ENCODE measurements at regions not wholly inside any gene's neighbourhood (a gene's known extent, or its start where the extent isn't known, plus 50 kb on each side); places are given as distances from the start of the nearest gene placed in this dataset.

DNA sequence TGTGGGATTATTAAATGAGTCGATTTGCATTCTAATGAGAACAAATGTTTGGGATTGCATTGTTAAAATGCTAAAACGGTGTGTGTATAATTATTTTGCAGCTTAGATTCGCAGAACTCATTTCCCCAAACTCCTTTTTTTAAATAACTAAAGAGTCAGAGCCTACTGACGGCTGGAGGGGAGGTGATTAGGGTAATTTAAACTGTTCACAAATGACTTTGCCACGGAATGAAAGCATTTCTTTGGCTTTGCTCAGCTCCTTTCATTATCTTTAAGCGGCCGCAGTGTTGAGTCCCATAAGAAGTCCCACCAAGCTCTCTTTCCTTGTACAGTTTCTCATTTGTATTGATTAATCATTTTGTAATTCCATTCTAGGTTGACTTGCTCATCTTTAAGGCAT lies 1632.8 kb downstream of the MAT2B start:
- no peak for TF ChIP-seq CTCF (IDR thresholded peaks at IDR 0.05; ENCODE audit: insufficient read depth, low read length, poor library complexity, severe bottlenecking)
- no peak for DNase-seq (ENCODE audit: extremely low read depth, insufficient read length)
- H3K27me3 ChIP-seq (replicated peaks; ENCODE audit: control insufficient read depth, insufficient read depth, low read length), result no peaks in the 10 kb centered on the region
- no peaks in the 10 kb centered on the region for H3K36me3 ChIP-seq (ENCODE audit: control insufficient read depth, insufficient read depth, low read length)
- H3K4me3 ChIP-seq (replicated peaks; ENCODE audit: low read depth, low read length), result no peak overlapping the region

DNA sequence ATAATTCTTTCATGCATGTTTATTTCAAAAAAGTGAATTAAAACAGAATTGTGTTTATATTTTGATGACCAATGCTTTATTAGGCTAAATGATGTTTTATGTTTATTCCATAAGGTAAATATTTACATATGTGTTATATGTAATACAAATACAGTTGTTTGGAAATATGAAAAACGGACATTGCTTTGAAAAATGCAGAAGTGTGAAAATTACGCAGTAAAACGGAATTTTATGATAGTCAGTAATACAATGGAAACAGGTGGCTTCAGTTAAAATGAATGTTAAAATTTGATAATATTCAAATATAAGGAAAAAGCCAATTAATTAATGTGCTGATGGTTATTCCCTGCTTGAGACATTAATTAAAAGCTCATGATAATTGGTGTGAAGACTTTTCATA lies 1633.8 kb downstream of the MAT2B start:
- Histone ChIP-seq H3K4me3 (replicated peaks; ENCODE audit: low read depth, low read length) (no peak overlapping the region), H3K36me3 (ENCODE audit: control insufficient read depth, insufficient read depth, low read length) (no peaks in the 10 kb centered on the region), H3K27me3 (replicated peaks; ENCODE audit: control insufficient read depth, insufficient read depth, low read length) (no peaks in the 10 kb centered on the region)
- DNase-seq (ENCODE audit: extremely low read depth, insufficient read length), result no peak
- TF ChIP-seq CTCF (IDR thresholded peaks at IDR 0.05; ENCODE audit: insufficient read depth, low read length, poor library complexity, severe bottlenecking), result no peak

- no peak for DNase-seq (ENCODE audit: extremely low read depth, insufficient read length)
- Histone ChIP-seq H3K36me3 (ENCODE audit: control insufficient read depth, insufficient read depth, low read length) (no peaks in the 10 kb centered on the region), H3K27me3 (replicated peaks; ENCODE audit: control insufficient read depth, insufficient read depth, low read length) (no peaks in the 10 kb centered on the region), H3K4me3 (replicated peaks; ENCODE audit: low read depth, low read length) (no peak overlapping the region)
- TF ChIP-seq CTCF (IDR thresholded peaks at IDR 0.05; ENCODE audit: insufficient read depth, low read length, poor library complexity, severe bottlenecking), result no peak
Observed at GRCh38 chr5:165139721-165140120, 1634.3 kb downstream of the MAT2B start.

DNA sequence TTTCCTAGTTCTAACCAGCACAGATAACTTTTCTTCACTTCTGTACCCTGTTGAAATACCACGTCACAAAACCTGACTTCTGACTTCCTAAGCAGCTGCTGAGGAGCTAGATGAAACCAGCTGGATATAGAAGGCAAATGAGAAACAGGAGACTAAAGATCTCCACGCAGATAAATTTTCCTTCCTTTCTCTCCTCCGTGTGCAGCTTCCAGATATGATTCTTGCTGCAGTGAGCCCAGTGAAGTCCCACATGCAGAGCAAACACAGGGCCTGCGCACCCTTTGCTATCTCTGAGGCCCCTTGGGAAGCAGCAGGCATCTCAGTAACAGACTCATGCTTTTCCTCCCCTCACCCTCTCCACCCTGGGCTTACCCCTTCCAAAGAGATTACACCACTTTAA lies 1638.3 kb downstream of the MAT2B start:
- no peak overlapping the region for H3K4me3 ChIP-seq (replicated peaks; ENCODE audit: low read depth, low read length)
- DNase-seq (ENCODE audit: extremely low read depth, insufficient read length), result no peak
- H3K36me3 ChIP-seq (ENCODE audit: control insufficient read depth, insufficient read depth, low read length), result no peaks in the 10 kb centered on the region
- H3K27me3 ChIP-seq (replicated peaks; ENCODE audit: control insufficient read depth, insufficient read depth, low read length), result no peaks in the 10 kb centered on the region
- no peak for TF ChIP-seq CTCF (IDR thresholded peaks at IDR 0.05; ENCODE audit: insufficient read depth, low read length, poor library complexity, severe bottlenecking)

- TF ChIP-seq CTCF (IDR thresholded peaks at IDR 0.05; ENCODE audit: insufficient read depth, low read length, poor library complexity, severe bottlenecking), result no peak
- DNase-seq (ENCODE audit: extremely low read depth, insufficient read length), result no peak
- Histone ChIP-seq H3K36me3 (ENCODE audit: control insufficient read depth, insufficient read depth, low read length) (no peaks in the 10 kb centered on the region), H3K4me3 (replicated peaks; ENCODE audit: low read depth, low read length) (no peak overlapping the region), H3K27me3 (replicated peaks; ENCODE audit: control insufficient read depth, insufficient read depth, low read length) (no peaks in the 10 kb centered on the region)
Observed at GRCh38 chr5:165149431-165149830, 1644.0 kb downstream of the MAT2B start.

DNA sequence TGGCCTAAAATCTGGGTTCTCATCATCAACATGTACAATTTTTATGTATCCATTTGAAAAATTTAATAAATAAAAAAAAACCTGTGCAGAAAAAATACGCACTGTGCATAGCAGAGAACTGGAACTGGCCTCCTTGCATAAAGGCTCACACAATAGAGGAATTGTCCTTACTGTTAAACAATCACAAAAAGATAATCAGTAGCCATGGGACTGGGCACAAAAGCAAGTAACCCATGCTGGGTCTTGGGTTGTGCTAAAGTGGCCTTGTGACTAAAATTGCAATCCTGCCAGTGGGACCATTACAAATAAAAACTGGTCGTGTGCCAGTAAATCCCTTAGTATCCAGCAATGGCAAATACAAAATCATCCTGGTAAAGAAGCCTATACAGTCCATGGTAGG lies 1646.6 kb downstream of the MAT2B start:
- DNase-seq (ENCODE audit: extremely low read depth, insufficient read length), result no peak
- Histone ChIP-seq H3K27me3 (replicated peaks; ENCODE audit: control insufficient read depth, insufficient read depth, low read length) (no peaks in the 10 kb centered on the region), H3K4me3 (replicated peaks; ENCODE audit: low read depth, low read length) (no peak overlapping the region), H3K36me3 (ENCODE audit: control insufficient read depth, insufficient read depth, low read length) (no peaks in the 10 kb centered on the region)
- TF ChIP-seq CTCF (IDR thresholded peaks at IDR 0.05; ENCODE audit: insufficient read depth, low read length, poor library complexity, severe bottlenecking), result no peak
